Astrocyte (in vitro differentiated cells and primary cell): ENCODE measurements at regions not wholly inside any gene's neighbourhood (a gene's known extent, or its start where the extent isn't known, plus 50 kb on each side); places are given as distances from the start of the nearest gene placed in this dataset.

Experiments
- DNase-seq: peaks from one replicate; pipeline ENCODE4 v3.0.0-alpha.2; 2010; ENCODE audit warnings: low read depth
- FAIRE-seq: peaks from 2 replicates; lab custom pipeline; 2011; peaks lifted over from hg19 to GRCh38; lab: Jason Lieb, UNC
- H2AFZ ChIP-seq: 2 replicates; pipeline ENCODE4 v1.6.0; 2012; ENCODE audit warnings: low read depth, low read length, inconsistent platforms
- H3K27ac ChIP-seq: 2 replicates; pipeline ENCODE4 v1.5.1; 2011; ENCODE audit warnings: low read depth, low read length, inconsistent platforms
- H3K27me3 ChIP-seq: 2 replicates; pipeline ENCODE4 v1.6.0; 2011; ENCODE audit warnings: low read length, inconsistent platforms; ENCODE audit not compliant: insufficient read depth
- H3K36me3 ChIP-seq: 2 replicates; pipeline ENCODE4 v1.5.1; 2011; ENCODE audit warnings: low read length, inconsistent platforms; ENCODE audit not compliant: insufficient read depth
- H3K4me1 ChIP-seq: 2 replicates; pipeline ENCODE4 v1.5.1; 2011; ENCODE audit warnings: low read length, inconsistent platforms; ENCODE audit not compliant: insufficient read depth
- H3K4me2 ChIP-seq: 2 replicates; pipeline ENCODE4 v1.6.0; 2012; ENCODE audit warnings: low read length, inconsistent platforms
- H3K4me3 ChIP-seq: 2 replicates; pipeline ENCODE4 v1.5.1; 2011; ENCODE audit warnings: low read depth, mild to moderate bottlenecking, low read length, inconsistent platforms; ENCODE audit not compliant: insufficient read depth
- H3K79me2 ChIP-seq: 2 replicates; pipeline ENCODE4 v1.6.0; 2012; ENCODE audit warnings: mild to moderate bottlenecking, low read length, inconsistent platforms; ENCODE audit not compliant: insufficient read depth
- H3K9ac ChIP-seq: 2 replicates; pipeline ENCODE4 v1.6.0; 2012; ENCODE audit warnings: mild to moderate bottlenecking, low read length, inconsistent platforms
- H3K9me3 ChIP-seq: 2 replicates; pipeline ENCODE4 v1.5.1; 2012; ENCODE audit warnings: low read depth, mild to moderate bottlenecking, low read length, inconsistent platforms; ENCODE audit not compliant: insufficient read depth
- H4K20me1 ChIP-seq: 2 replicates; pipeline ENCODE4 v1.6.0; 2012; ENCODE audit warnings: low read length, inconsistent platforms; ENCODE audit not compliant: insufficient read depth
- H3K27ac Mint-ChIP-seq: one replicate; pipeline ENCODE4 v1.8.0; 2021; ENCODE audit warnings: mild to moderate bottlenecking, mixed read lengths; ENCODE audit not compliant: unreplicated experiment
- H3K27me3 Mint-ChIP-seq: one replicate; pipeline ENCODE4 v1.8.0; 2021; ENCODE audit warnings: low read depth, mixed read lengths; ENCODE audit not compliant: unreplicated experiment
- H3K36me3 Mint-ChIP-seq: one replicate; pipeline ENCODE4 v1.8.0; 2021; ENCODE audit warnings: low read depth, mixed read lengths; ENCODE audit not compliant: unreplicated experiment
- H3K4me1 Mint-ChIP-seq: one replicate; pipeline ENCODE4 v1.8.0; 2021; ENCODE audit warnings: low read depth, mixed read lengths; ENCODE audit not compliant: unreplicated experiment
- H3K4me3 Mint-ChIP-seq: one replicate; pipeline ENCODE4 v1.8.0; 2021; ENCODE audit warnings: mild to moderate bottlenecking, moderate library complexity, mixed read lengths; ENCODE audit not compliant: unreplicated experiment
- H3K9me3 Mint-ChIP-seq: one replicate; pipeline ENCODE4 v1.8.0; 2021; ENCODE audit warnings: mild to moderate bottlenecking, mixed read lengths; ENCODE audit not compliant: unreplicated experiment
- CTCF ChIP-seq: IDR thresholded peaks from 2 replicates; pipeline ENCODE4 v1.5.1; 2011; ENCODE audit warnings: low read depth, mild to moderate bottlenecking, inconsistent platforms, low read length, moderate library complexity; ENCODE audit not compliant: insufficient read depth
- EZH2 ChIP-seq: IDR thresholded peaks from 2 replicates; pipeline ENCODE4 v1.6.1; 2012; ENCODE audit warnings: mild to moderate bottlenecking, low read length, inconsistent platforms; ENCODE audit not compliant: insufficient read depth

- Mint-ChIP-seq H3K27me3 (no peaks in the 10 kb centered on the region), H3K9me3 (no peaks in the 10 kb centered on the region), H3K36me3 (no peaks in the 10 kb centered on the region), H3K4me1 (peaks cover 32% of the 10 kb centered on the region), H3K27ac (no peak overlapping the region), H3K4me3 (no peak overlapping the region)
- H3K9me3 ChIP-seq = no peaks in the 10 kb centered on the region
- no peaks in the 10 kb centered on the region for H3K79me2 ChIP-seq
- H3K27me3 ChIP-seq = no peaks in the 10 kb centered on the region
- peaks cover 20% of the 10 kb centered on the region for H3K4me1 ChIP-seq
- H3K9ac ChIP-seq = no peak overlapping the region
- DNase-seq = no peak
- no peaks in the 10 kb centered on the region for H3K36me3 ChIP-seq
- H3K27ac ChIP-seq = no peak overlapping the region
- no peak for TF ChIP-seq CTCF
- no peak for TF ChIP-seq EZH2
- no peaks in the 10 kb centered on the region for H4K20me1 ChIP-seq
- H3K4me2 ChIP-seq = no peak overlapping the region
- no peak overlapping the region for H2AFZ ChIP-seq
- no peak overlapping the region for H3K4me3 ChIP-seq
- no peak for FAIRE-seq
Observed at GRCh38 chr17:12407495-12408252, 258.0 kb upstream of the MYOCD start.

DNA sequence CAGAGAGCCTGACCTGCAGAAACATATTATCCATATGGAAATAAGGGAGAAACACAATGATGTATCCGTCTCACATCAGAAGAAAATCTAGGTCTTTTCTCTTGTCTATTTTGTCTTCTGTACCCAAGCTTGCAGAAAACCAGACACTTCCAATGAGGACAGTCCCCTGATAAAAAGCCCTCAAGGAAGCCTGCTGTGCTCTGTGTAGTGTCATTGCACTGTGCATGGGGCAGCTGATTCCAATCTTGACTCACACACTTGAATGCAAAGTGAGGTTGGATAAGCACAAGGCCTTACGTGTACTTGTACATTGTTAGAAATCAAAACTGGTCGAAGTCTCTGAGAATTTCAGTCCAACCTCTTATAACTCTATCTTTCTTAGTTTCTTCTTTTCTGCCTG lies 256.6 kb upstream of the MYOCD start:
- Mint-ChIP-seq H3K4me3 (no peak overlapping the region), H3K4me1 (peaks cover 21% of the 10 kb centered on the region), H3K36me3 (no peaks in the 10 kb centered on the region), H3K9me3 (no peaks in the 10 kb centered on the region), H3K27me3 (no peaks in the 10 kb centered on the region), H3K27ac (no peak overlapping the region)
- TF ChIP-seq CTCF (no peak), EZH2 (no peak)
- H4K20me1 ChIP-seq = no peaks in the 10 kb centered on the region
- no peak overlapping the region for H3K27ac ChIP-seq
- H3K27me3 ChIP-seq = no peaks in the 10 kb centered on the region
- H3K9me3 ChIP-seq = no peaks in the 10 kb centered on the region
- FAIRE-seq (no peak), DNase-seq (no peak)
- no peaks in the 10 kb centered on the region for H3K79me2 ChIP-seq
- H3K4me2 ChIP-seq = no peak overlapping the region
- no peaks in the 10 kb centered on the region for H3K36me3 ChIP-seq
- no peak overlapping the region for H2AFZ ChIP-seq
- no peak overlapping the region for H3K4me3 ChIP-seq
- H3K4me1 ChIP-seq = peaks cover 10% of the 10 kb centered on the region
- H3K9ac ChIP-seq = no peak overlapping the region

DNA sequence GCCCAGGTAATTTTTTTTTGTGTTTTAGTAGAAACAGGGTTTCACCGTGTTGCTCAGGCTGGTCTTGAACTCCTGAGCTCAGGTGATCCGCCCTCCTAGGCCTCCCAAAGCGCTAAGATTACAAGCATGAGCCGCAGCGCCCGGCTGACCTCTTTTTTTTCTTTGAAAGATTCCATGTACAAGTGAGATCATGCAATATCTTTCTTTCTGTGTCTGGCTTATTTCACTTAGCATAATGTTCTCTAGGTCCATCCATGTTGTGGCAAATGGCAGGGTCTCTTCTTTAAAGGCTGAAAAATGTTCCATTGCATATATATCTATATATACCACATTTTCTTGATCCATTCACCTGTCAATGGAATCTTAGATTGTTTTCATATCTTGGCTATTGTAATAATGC lies 255.0 kb upstream of the MYOCD start:
- H3K27ac Mint-ChIP-seq = no peak overlapping the region
- H2AFZ ChIP-seq = no peak overlapping the region
- no peaks in the 10 kb centered on the region for H4K20me1 ChIP-seq
- H3K4me3 Mint-ChIP-seq = no peak overlapping the region
- peaks cover 19% of the 10 kb centered on the region for H3K4me1 ChIP-seq
- no peak overlapping the region for H3K4me2 ChIP-seq
- no peak for DNase-seq
- H3K9ac ChIP-seq = no peak overlapping the region
- no peak overlapping the region for H3K27ac ChIP-seq
- FAIRE-seq = no peak
- TF ChIP-seq EZH2 = no peak
- TF ChIP-seq CTCF = no peak
- no peaks in the 10 kb centered on the region for H3K79me2 ChIP-seq
- no peaks in the 10 kb centered on the region for H3K27me3 Mint-ChIP-seq
- peaks cover 27% of the 10 kb centered on the region for H3K4me1 Mint-ChIP-seq
- no peak overlapping the region for H3K4me3 ChIP-seq
- H3K36me3 ChIP-seq = no peaks in the 10 kb centered on the region
- no peaks in the 10 kb centered on the region for H3K9me3 ChIP-seq
- no peaks in the 10 kb centered on the region for H3K9me3 Mint-ChIP-seq
- H3K27me3 ChIP-seq = no peaks in the 10 kb centered on the region
- H3K36me3 Mint-ChIP-seq = no peaks in the 10 kb centered on the region
